Prostate gland (tissue), 2 donors: ENCODE measurements at regions not wholly inside any gene's neighbourhood (a gene's known extent, or its start where the extent isn't known, plus 50 kb on each side); places are given as distances from the start of the nearest gene placed in this dataset.

Experiments
- CTCF ChIP-seq, 4 experiments: fragments of 200-600 bp in 2 of 4; fragments of 450-650 bp in 2 of 4; sonication (generic) in 2 of 4; IDR thresholded peaks; 1 replicate in 3 of 4; 2 replicates in 1 of 4; pipeline ENCODE4 v1.5.1; 2016 to 2019; ENCODE audit warnings: antibody characterized with exemption in 4 of 4, mild to moderate bottlenecking in 2 of 4, moderate library complexity in 2 of 4
- POLR2A ChIP-seq: fragments of 450-650 bp; IDR thresholded peaks from one replicate; pipeline ENCODE4 v1.6.1; 2016; ENCODE audit warnings: antibody characterized with exemption, mild to moderate bottlenecking
- POLR2AphosphoS5 ChIP-seq: sonication (generic); formaldehyde crosslinking; IDR thresholded peaks from one replicate; pipeline ENCODE4 v1.6.1; 2017; ENCODE audit warnings: antibody characterized with exemption

GRCh38 chr3:139293665-139294023 is 50.2 kb upstream of the MRPS22 start:
- TF ChIP-seq POLR2AphosphoS5 (no peak), CTCF (IDR thresholded peaks at IDR 0.05) (no peak), POLR2A (no peak)
